HUES64 (cell line): ENCODE measurements at regions not wholly inside any gene's neighbourhood (a gene's known extent, or its start where the extent isn't known, plus 50 kb on each side); places are given as distances from the start of the nearest gene placed in this dataset.

Experiments used
- H3K27ac ChIP-seq: 2 replicates; pipeline ENCODE4 v1.7.0; 2013; ENCODE audit warnings: low read depth, low read length, inconsistent platforms
- H3K27me3 ChIP-seq: 2 replicates; pipeline ENCODE4 v1.6.1; 2013; ENCODE audit warnings: mild to moderate bottlenecking, low read length; ENCODE audit not compliant: insufficient read depth
- H3K36me3 ChIP-seq: 2 replicates; pipeline ENCODE4 v1.6.1; 2013; ENCODE audit warnings: mild to moderate bottlenecking, low read length; ENCODE audit not compliant: insufficient read depth
- H3K4me1 ChIP-seq: 2 replicates; pipeline ENCODE4 v1.6.1; 2013; ENCODE audit warnings: mild to moderate bottlenecking, low read length, moderate library complexity; ENCODE audit not compliant: insufficient read depth
- H3K4me3 ChIP-seq: 2 replicates; pipeline ENCODE4 v1.5.1; 2013; ENCODE audit warnings: mild to moderate bottlenecking, low read length, moderate library complexity
- H3K9ac ChIP-seq: 2 replicates; pipeline ENCODE4 v1.6.1; 2013; ENCODE audit warnings: mild to moderate bottlenecking, low read depth, low read length
- H3K9me3 ChIP-seq: 2 replicates; pipeline ENCODE4 v1.6.1; 2013; ENCODE audit warnings: low read depth, low read length; ENCODE audit not compliant: insufficient read depth
- WGBS: fragments of 150-250, 120-280 bp; methylation state at CpG from one replicate; pipeline ENCODE4 v1.1.7; 2013; ENCODE audit warnings: missing lambda C conversion rate; 5-methylcytosine and 5-hydroxymethylcytosine counted together

DNA sequence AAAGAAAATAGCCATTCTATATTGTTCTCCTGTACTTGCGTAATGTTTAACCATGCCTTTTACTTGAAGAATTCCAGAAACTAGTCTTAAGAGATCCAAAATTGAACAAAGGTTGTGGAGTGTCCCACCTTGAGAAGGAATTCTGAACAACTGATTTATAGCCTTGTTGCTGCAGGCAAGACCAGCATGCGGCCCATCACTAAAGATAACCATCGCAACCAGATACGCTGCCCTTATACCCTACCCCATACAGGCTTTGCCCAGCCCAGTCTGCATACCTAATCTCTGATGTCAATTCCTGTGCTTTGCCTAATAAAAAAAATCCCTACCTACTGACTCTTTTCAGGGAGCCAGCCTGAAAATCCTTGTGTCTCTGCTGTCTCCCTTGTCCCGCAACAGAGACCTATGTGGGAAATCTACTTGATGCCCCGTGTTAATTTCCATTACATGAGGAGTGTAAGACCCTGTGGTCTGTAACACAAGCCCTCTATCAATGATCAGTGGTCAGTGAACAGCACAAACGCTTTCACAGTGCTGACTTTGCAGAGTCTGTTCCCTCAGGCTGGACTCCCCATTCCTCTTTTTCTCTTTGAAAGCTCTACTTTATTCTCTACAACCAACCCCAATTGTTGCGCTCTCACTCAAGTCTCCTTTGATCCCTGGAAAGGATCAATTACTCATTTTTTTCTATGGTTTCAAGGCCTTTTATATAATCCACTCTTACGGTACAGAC lies 125.7 kb upstream of the BTBD3 start:
- H3K4me3 ChIP-seq = no peak overlapping the region
- no peak overlapping the region for H3K9ac ChIP-seq
- no peak overlapping the region for H3K27ac ChIP-seq
- no peaks in the 10 kb centered on the region for H3K9me3 ChIP-seq
- no peaks in the 10 kb centered on the region for H3K27me3 ChIP-seq
- no peaks in the 10 kb centered on the region for H3K36me3 ChIP-seq
- WGBS = 80% methylated on average over 8 of the region's 9 CpGs
- H3K4me1 ChIP-seq = peaks cover 18% of the 10 kb centered on the region

- H3K27me3 ChIP-seq = no peaks in the 10 kb centered on the region
- no peaks in the 10 kb centered on the region for H3K9me3 ChIP-seq
- H3K4me3 ChIP-seq = no peak overlapping the region
- no peak overlapping the region for H3K27ac ChIP-seq
- H3K36me3 ChIP-seq = no peaks in the 10 kb centered on the region
- WGBS = 93% methylated on average over 2 of the region's 2 CpGs
- H3K9ac ChIP-seq = no peak overlapping the region
- H3K4me1 ChIP-seq = peaks cover 18% of the 10 kb centered on the region
Observed at GRCh38 chr20:11792568-11792953, 125.1 kb upstream of the BTBD3 start.

GRCh38 chr20:11794525-11794924 lies 123.2 kb upstream of the BTBD3 start:
- H3K4me1 ChIP-seq = peaks cover 21% of the 10 kb centered on the region
- H3K9ac ChIP-seq = no peak overlapping the region
- H3K36me3 ChIP-seq = no peaks in the 10 kb centered on the region
- no peak overlapping the region for H3K27ac ChIP-seq
- no peak overlapping the region for H3K4me3 ChIP-seq
- no peaks in the 10 kb centered on the region for H3K27me3 ChIP-seq
- WGBS = 95% methylated on average over 3 of the region's 3 CpGs
- no peaks in the 10 kb centered on the region for H3K9me3 ChIP-seq

DNA sequence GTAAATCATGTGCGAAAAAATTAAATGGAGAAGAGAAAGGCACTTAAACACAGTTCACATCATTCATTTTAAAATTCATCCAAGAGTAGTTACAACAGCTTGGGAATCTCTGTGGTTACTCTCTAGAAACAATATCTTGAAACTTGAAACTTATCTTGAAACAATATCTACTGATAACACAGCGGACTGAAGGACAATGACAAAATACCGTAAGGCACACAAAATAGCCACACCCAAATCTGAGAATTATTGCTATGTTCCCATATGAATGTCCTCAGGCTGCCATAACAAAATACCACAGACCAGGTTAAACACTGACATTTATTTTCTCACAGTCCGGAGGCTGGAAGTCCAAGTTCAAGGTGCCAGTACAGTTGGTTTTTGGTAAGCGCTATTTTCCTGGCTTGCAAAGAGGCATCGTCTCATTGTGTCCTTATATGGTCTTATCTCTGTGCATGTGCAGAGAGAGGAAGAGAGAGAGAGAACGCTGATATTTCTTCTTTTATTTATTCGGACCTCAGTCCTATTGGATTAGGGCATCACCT lies 122.5 kb upstream of the BTBD3 start:
- Histone ChIP-seq H3K4me3 (no peak overlapping the region), H3K27ac (no peak overlapping the region), H3K36me3 (no peaks in the 10 kb centered on the region), H3K9me3 (no peaks in the 10 kb centered on the region), H3K9ac (no peak overlapping the region), H3K27me3 (no peaks in the 10 kb centered on the region), H3K4me1 (peaks cover 21% of the 10 kb centered on the region)
- 93% methylated on average over 8 of the region's 8 CpGs for WGBS

- WGBS = 83% methylated on average over 4 of the region's 4 CpGs
Observed at GRCh38 chr20:11796026-11796425, 121.7 kb upstream of the BTBD3 start.

GRCh38 chr20:11797156-11797555 lies 120.5 kb upstream of the BTBD3 start:
- Histone ChIP-seq H3K4me3 (no peak overlapping the region), H3K27me3 (no peaks in the 10 kb centered on the region), H3K4me1 (peaks cover 9% of the 10 kb centered on the region), H3K36me3 (no peaks in the 10 kb centered on the region), H3K9me3 (no peaks in the 10 kb centered on the region), H3K9ac (no peak overlapping the region), H3K27ac (no peak overlapping the region)

More at GRCh38 chr20:11796026-11796425, 121.7 kb upstream of the BTBD3 start:
- Histone ChIP-seq H3K27ac (no peak overlapping the region), H3K4me3 (no peak overlapping the region), H3K9ac (no peak overlapping the region), H3K9me3 (no peaks in the 10 kb centered on the region), H3K4me1 (peaks cover 20% of the 10 kb centered on the region), H3K36me3 (no peaks in the 10 kb centered on the region), H3K27me3 (no peaks in the 10 kb centered on the region)

DNA sequence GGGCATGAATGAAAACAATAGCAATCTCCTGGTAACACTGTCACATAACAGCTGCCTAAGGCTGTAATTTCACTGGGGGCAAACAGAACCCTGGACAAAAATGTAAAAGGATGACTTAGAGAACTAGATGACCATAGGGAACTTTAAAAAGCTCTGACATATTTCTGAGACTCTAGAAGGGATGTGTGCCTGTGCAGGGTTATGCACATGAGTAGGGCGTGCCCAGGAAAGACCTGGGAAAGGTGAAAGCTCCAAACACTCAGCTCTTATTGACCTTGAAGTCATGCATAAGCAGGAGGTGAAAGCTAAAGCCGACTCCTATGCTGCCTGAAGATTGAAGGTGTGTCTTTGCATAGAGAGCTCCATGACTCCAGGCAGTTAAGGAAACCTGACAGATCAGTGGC lies 118.4 kb upstream of the BTBD3 start:
- 59% methylated on average over 2 of the region's 2 CpGs for WGBS
- Histone ChIP-seq H3K27me3 (no peaks in the 10 kb centered on the region), H3K4me1 (peaks cover 2% of the 10 kb centered on the region; the same call in 1 of the 2 replicates), H3K36me3 (no peaks in the 10 kb centered on the region), H3K27ac (no peak overlapping the region), H3K9ac (no peak overlapping the region), H3K9me3 (no peaks in the 10 kb centered on the region), H3K4me3 (no peak overlapping the region)

GRCh38 chr20:11807054-11808048 lies 110.3 kb upstream of the BTBD3 start:
- WGBS = 89% methylated on average over 3 of the region's 4 CpGs
- no peak overlapping the region for H3K4me3 ChIP-seq
- H3K9me3 ChIP-seq = no peaks in the 10 kb centered on the region
- peaks cover 13% of the 10 kb centered on the region; the same call in 1 of the 2 replicates for H3K4me1 ChIP-seq
- H3K27ac ChIP-seq = no peak overlapping the region
- H3K27me3 ChIP-seq = peaks cover 3% of the 10 kb centered on the region; the same call in 1 of the 2 replicates
- no peaks in the 10 kb centered on the region for H3K36me3 ChIP-seq
- H3K9ac ChIP-seq = no peak overlapping the region

- Histone ChIP-seq H3K27me3 (peaks cover 3% of the 10 kb centered on the region; the same call in 1 of the 2 replicates), H3K27ac (no peak overlapping the region), H3K9me3 (no peaks in the 10 kb centered on the region), H3K36me3 (no peaks in the 10 kb centered on the region), H3K9ac (no peak overlapping the region), H3K4me1 (peaks cover 13% of the 10 kb centered on the region; the same call in 1 of the 2 replicates), H3K4me3 (no peak overlapping the region)
- WGBS = 100% methylated on average over 5 of the region's 5 CpGs
Observed at GRCh38 chr20:11808841-11809240, 108.9 kb upstream of the BTBD3 start.

DNA sequence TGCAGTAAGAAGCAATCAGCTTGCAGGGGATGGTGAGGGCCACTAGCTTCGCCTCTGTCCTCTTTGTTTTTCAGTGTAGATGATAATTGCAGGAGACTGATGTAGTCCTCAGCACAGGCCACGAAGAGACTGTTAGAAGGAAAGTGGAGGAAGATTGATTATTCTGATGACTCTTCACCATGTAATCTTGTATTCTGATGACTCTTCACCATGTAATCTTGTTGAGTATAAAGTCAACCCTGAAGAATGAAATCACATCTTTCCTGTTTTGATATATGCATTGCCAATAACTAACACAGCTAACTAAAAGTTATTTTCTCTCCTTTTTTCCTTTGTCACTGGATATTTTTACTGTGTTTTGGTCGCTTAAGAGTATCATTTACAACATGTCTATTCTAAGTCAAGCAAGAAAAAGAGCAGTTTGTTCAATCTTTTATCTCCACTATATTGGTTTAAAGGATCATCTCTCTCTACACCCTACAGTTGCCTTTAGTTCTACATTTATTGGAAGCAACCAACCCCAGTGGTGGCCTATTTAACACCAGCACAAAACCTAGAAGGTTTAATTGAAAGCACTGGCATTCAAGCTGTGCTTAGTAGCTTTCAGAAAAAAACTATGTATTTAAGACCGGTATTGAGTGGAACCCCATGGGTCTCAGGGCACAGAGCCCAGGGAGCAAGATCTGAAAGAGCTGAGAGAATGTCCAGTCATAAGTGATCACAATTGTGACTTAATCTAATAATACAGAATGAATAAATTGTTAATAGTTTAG lies 107.2 kb upstream of the BTBD3 start:
- Histone ChIP-seq H3K4me3 (no peak overlapping the region), H3K27ac (no peak overlapping the region), H3K9ac (no peak overlapping the region), H3K27me3 (peaks cover 3% of the 10 kb centered on the region; the same call in 1 of the 2 replicates), H3K4me1 (peaks cover 13% of the 10 kb centered on the region; the same call in 1 of the 2 replicates), H3K9me3 (no peaks in the 10 kb centered on the region), H3K36me3 (no peaks in the 10 kb centered on the region)
- WGBS = 68% methylated on average over 4 of the region's 4 CpGs
